CD4-positive, alpha-beta memory T cell (primary cell): ENCODE measurements at regions not wholly inside any gene's neighbourhood (a gene's known extent, or its start where the extent isn't known, plus 50 kb on each side); places are given as distances from the start of the nearest gene placed in this dataset.

ENCODE experiments used
- CTCF ChIA-PET: fragments of 350-600 bp; sonication (Branson Sonifier 250); formaldehyde crosslinking; loops from one replicate; lab custom pipeline; 2021; ENCODE audit warnings: inconsistent platforms; ENCODE audit not compliant: partially characterized antibody; lab: Charles Lee
- POLR2A ChIA-PET: fragments of 350-600 bp; sonication (Branson Sonifier 250); formaldehyde crosslinking; loops from one replicate; lab custom pipeline; 2021; ENCODE audit not compliant: partially characterized antibody; lab: Charles Lee
- DNase-seq, 5 donors: peaks; one replicate each; pipeline versions ENCODE4 v3.0.0 to v3.0.0-alpha.2; 2020 to 2022; ENCODE audit warnings: mixed read lengths in 1 of 5
- H3K27ac ChIP-seq: one replicate; pipeline ENCODE4 v1.7.0; 2013; ENCODE audit warnings: low read depth, low read length
- H3K27me3 ChIP-seq: 2 replicates; pipeline ENCODE4 v1.7.0; 2013; ENCODE audit warnings: mild to moderate bottlenecking, low read length, moderate library complexity; ENCODE audit not compliant: insufficient read depth
- H3K36me3 ChIP-seq: 2 replicates; pipeline ENCODE4 v1.7.0; 2013; ENCODE audit warnings: mild to moderate bottlenecking, low read length, moderate library complexity; ENCODE audit not compliant: insufficient read depth
- H3K4me1 ChIP-seq: 2 replicates; pipeline ENCODE4 v1.7.0; 2013; ENCODE audit warnings: mild to moderate bottlenecking, low read length, moderate library complexity; ENCODE audit not compliant: insufficient read depth
- H3K4me3 ChIP-seq, 2 donors: one replicate each; pipeline ENCODE4 v1.7.0; 2013; ENCODE audit warnings: low read length in 2 of 2, mild to moderate bottlenecking in 1 of 2
- H3K9me3 ChIP-seq, 2 donors: one replicate each; pipeline ENCODE4 v1.7.0; 2013; ENCODE audit warnings: low read length in 2 of 2, control low read depth in 1 of 2; ENCODE audit not compliant: control insufficient read depth in 1 of 2
- H3K27ac Mint-ChIP-seq, 7 donors: one replicate each; pipeline ENCODE4 v1.8.0; 2020 to 2021; ENCODE audit warnings: mixed read lengths in 7 of 7, mild to moderate bottlenecking in 6 of 7, inconsistent platforms in 3 of 7, moderate library complexity in 3 of 7
- H3K27me3 Mint-ChIP-seq, 2 donors: one replicate each; pipeline ENCODE4 v1.8.0; 2020 to 2021; ENCODE audit warnings: mixed read lengths in 2 of 2
- H3K36me3 Mint-ChIP-seq, 2 donors: one replicate each; pipeline ENCODE4 v1.8.0; 2020 to 2021; ENCODE audit warnings: mixed read lengths in 2 of 2, inconsistent platforms in 1 of 2, mild to moderate bottlenecking in 1 of 2
- H3K4me1 Mint-ChIP-seq, 4 donors: one replicate each; pipeline ENCODE4 v1.8.0; 2020 to 2021; ENCODE audit warnings: mixed read lengths in 4 of 4, mild to moderate bottlenecking in 1 of 4
- H3K4me3 Mint-ChIP-seq, 8 donors: one replicate each; pipeline ENCODE4 v1.8.0; 2020 to 2021; ENCODE audit warnings: mixed read lengths in 8 of 8, mild to moderate bottlenecking in 7 of 8, moderate library complexity in 6 of 8, inconsistent platforms in 3 of 8
- H3K9me3 Mint-ChIP-seq, 8 donors: one replicate each; pipeline ENCODE4 v1.8.0; 2020 to 2021; ENCODE audit warnings: mixed read lengths in 8 of 8, mild to moderate bottlenecking in 5 of 8, inconsistent platforms in 3 of 8, moderate library complexity in 1 of 8
- intact Hi-C: fragments of 100-400 bp; cut with micrococcal nuclease; formaldehyde crosslinking; loops from one replicate; pipeline ENCODE4 v1.15.1; 2023

DNA sequence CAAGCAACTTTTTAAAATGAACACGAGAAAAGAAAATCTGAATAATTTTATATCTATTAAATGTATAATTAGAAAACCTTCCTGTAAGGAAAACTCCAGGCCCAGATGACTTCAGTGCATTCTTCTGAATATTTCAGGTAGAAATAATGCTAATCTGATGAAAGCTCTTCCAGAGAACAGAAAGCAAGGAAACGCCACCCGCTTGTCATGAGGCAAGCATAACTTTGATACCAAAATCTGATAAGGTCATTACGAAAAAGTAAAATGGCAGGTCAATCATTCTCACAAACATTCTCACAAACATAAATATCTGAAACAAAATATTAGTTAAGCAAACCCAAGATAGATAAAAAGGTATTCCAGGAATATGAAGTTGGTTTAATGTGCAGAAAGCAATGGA is 60.6 kb upstream of the PCSK6 start:
- Mint-ChIP-seq H3K27ac (no peak overlapping the region), H3K36me3 (no peaks in the 10 kb centered on the region)
- POLR2A ChIA-PET: no interaction called here

GRCh38 chr15:101549647-101550046 is 60.1 kb upstream of the PCSK6 start:
- Histone ChIP-seq H3K27me3 (no peaks in the 10 kb centered on the region), H3K4me1 (no peaks in the 10 kb centered on the region), H3K27ac (no peak overlapping the region), H3K9me3 (no peaks in the 10 kb centered on the region), H3K4me3 (no peak overlapping the region), H3K36me3 (no peaks in the 10 kb centered on the region)
- CTCF ChIA-PET: no interaction called here
- no peak overlapping the region for H3K27ac Mint-ChIP-seq
- no peak for DNase-seq
- POLR2A ChIA-PET: no interaction called here
- intact Hi-C loops: no loop called here
- no peaks in the 10 kb centered on the region for H3K36me3 Mint-ChIP-seq
- no peak overlapping the region for H3K4me3 Mint-ChIP-seq
- peaks cover 0 to 9% (median 0%) of the 10 kb centered on the region in 8 donors for H3K9me3 Mint-ChIP-seq
- H3K27me3 Mint-ChIP-seq: peaks cover 14 to 36% of the 10 kb centered on the region in 2 donors
- H3K4me1 Mint-ChIP-seq: peaks cover 0 to 1% (median 0%) of the 10 kb centered on the region in 4 donors

More for the DNA sequence above, 60.6 kb upstream of the PCSK6 start:
- H3K4me1 Mint-ChIP-seq: peaks cover 0 to 1% (median 0%) of the 10 kb centered on the region in 4 donors
- H3K4me3 ChIP-seq: no peak overlapping the region
- H3K4me3 Mint-ChIP-seq: no peak overlapping the region
- CTCF ChIA-PET: no interaction called here
- intact Hi-C loops: no loop called here
- DNase-seq: no peak
- no peaks in the 10 kb centered on the region for H3K27me3 ChIP-seq
- H3K4me1 ChIP-seq: no peaks in the 10 kb centered on the region
- peaks cover 0 to 9% (median 0%) of the 10 kb centered on the region in 8 donors for H3K9me3 Mint-ChIP-seq
- no peak overlapping the region for H3K27ac ChIP-seq
- H3K27me3 Mint-ChIP-seq: peaks cover 14 to 35% of the 10 kb centered on the region in 2 donors
- H3K9me3 ChIP-seq: no peaks in the 10 kb centered on the region
- no peaks in the 10 kb centered on the region for H3K36me3 ChIP-seq

DNA sequence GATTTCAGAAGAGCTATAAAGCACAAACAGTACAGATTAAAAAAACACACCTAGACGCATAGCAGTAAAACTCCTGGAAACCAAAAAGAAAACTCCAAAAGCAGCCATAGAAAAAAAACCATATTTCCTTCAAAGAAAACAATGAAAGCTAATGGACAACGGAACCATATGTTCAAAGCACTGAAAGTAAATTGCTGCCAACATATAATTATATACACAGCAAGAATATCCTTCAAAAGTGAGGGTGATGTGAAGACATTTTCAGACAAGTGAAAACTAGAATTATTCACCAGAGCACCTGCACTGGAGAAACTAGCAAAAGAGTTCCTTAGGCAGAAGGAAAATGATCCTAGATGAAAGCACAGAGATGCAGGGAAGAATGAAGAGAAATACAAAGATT is 58.2 kb upstream of the PCSK6 start:
- no peaks in the 10 kb centered on the region for H3K36me3 Mint-ChIP-seq
- H3K9me3 Mint-ChIP-seq: peaks cover 0 to 9% (median 0%) of the 10 kb centered on the region in 8 donors
- H3K4me1 ChIP-seq: no peaks in the 10 kb centered on the region
- DNase-seq: no peak
- intact Hi-C loops: no loop called here
- H3K27ac ChIP-seq: no peak overlapping the region
- H3K27me3 ChIP-seq: no peaks in the 10 kb centered on the region
- ChIA-PET POLR2A (no interaction called here), CTCF (no interaction called here)
- H3K27me3 Mint-ChIP-seq: peaks cover 12 to 38% of the 10 kb centered on the region in 2 donors
- H3K27ac Mint-ChIP-seq: no peak overlapping the region
- H3K4me3 Mint-ChIP-seq: no peak overlapping the region
- H3K36me3 ChIP-seq: no peaks in the 10 kb centered on the region
- H3K9me3 ChIP-seq: no peaks in the 10 kb centered on the region
- H3K4me1 Mint-ChIP-seq: peaks cover 0 to 1% (median 0%) of the 10 kb centered on the region in 4 donors
- no peak overlapping the region for H3K4me3 ChIP-seq

GRCh38 chr15:101545548-101546505 is 56.3 kb upstream of the PCSK6 start:
- H3K27ac ChIP-seq: no peak overlapping the region
- H3K9me3 Mint-ChIP-seq: peaks cover 0 to 9% (median 0%) of the 10 kb centered on the region in 8 donors
- CTCF ChIA-PET: no interaction called here
- H3K4me1 Mint-ChIP-seq: peaks cover 0 to 1% (median 0%) of the 10 kb centered on the region in 4 donors
- no peak overlapping the region for H3K27ac Mint-ChIP-seq
- no peaks in the 10 kb centered on the region for H3K36me3 ChIP-seq
- no peaks in the 10 kb centered on the region for H3K4me1 ChIP-seq
- no peaks in the 10 kb centered on the region for H3K36me3 Mint-ChIP-seq
- no peak overlapping the region for H3K4me3 ChIP-seq
- intact Hi-C loops: no loop called here
- H3K4me3 Mint-ChIP-seq: no peak overlapping the region
- DNase-seq: no peak
- no peaks in the 10 kb centered on the region for H3K27me3 ChIP-seq
- no peaks in the 10 kb centered on the region for H3K9me3 ChIP-seq
- POLR2A ChIA-PET: no interaction called here
- H3K27me3 Mint-ChIP-seq: peaks cover 12 to 33% of the 10 kb centered on the region in 2 donors

GRCh38 chr15:101544613-101544945 is 55.1 kb upstream of the PCSK6 start:
- intact Hi-C loops: no loop called here
- peaks cover 12 to 33% of the 10 kb centered on the region in 2 donors for H3K27me3 Mint-ChIP-seq

GRCh38 chr15:101543926-101544612 is 54.6 kb upstream of the PCSK6 start:
- Histone ChIP-seq H3K4me3 (no peak overlapping the region), H3K27me3 (no peaks in the 10 kb centered on the region), H3K9me3 (no peaks in the 10 kb centered on the region), H3K36me3 (no peaks in the 10 kb centered on the region), H3K27ac (no peak overlapping the region), H3K4me1 (no peaks in the 10 kb centered on the region)
- no peak overlapping the region for H3K4me3 Mint-ChIP-seq
- CTCF ChIA-PET: no interaction called here
- no peak overlapping the region for H3K27ac Mint-ChIP-seq
- peak in 1 of 5 donors; percentile 31 for DNase-seq
- intact Hi-C loops: no loop called here
- peaks cover 12 to 28% of the 10 kb centered on the region in 2 donors for H3K27me3 Mint-ChIP-seq
- POLR2A ChIA-PET: no interaction called here
- H3K4me1 Mint-ChIP-seq: peaks cover 0 to 1% (median 0%) of the 10 kb centered on the region in 4 donors
- H3K36me3 Mint-ChIP-seq: no peaks in the 10 kb centered on the region
- peaks cover 0 to 12% (median 0%) of the 10 kb centered on the region in 8 donors for H3K9me3 Mint-ChIP-seq

More at GRCh38 chr15:101544613-101544945, 55.1 kb upstream of the PCSK6 start:
- no peaks in the 10 kb centered on the region for H3K4me1 ChIP-seq
- Mint-ChIP-seq H3K4me3 (no peak overlapping the region), H3K36me3 (no peaks in the 10 kb centered on the region), H3K4me1 (peaks cover 0 to 1% (median 0%) of the 10 kb centered on the region in 4 donors), H3K9me3 (peaks cover 0 to 9% (median 0%) of the 10 kb centered on the region in 8 donors), H3K27ac (no peak overlapping the region)
- no peak overlapping the region for H3K4me3 ChIP-seq
- H3K27ac ChIP-seq: no peak overlapping the region
- CTCF ChIA-PET: no interaction called here
- H3K9me3 ChIP-seq: no peaks in the 10 kb centered on the region
- H3K27me3 ChIP-seq: no peaks in the 10 kb centered on the region
- DNase-seq: no peak
- POLR2A ChIA-PET: no interaction called here
- H3K36me3 ChIP-seq: no peaks in the 10 kb centered on the region

DNA sequence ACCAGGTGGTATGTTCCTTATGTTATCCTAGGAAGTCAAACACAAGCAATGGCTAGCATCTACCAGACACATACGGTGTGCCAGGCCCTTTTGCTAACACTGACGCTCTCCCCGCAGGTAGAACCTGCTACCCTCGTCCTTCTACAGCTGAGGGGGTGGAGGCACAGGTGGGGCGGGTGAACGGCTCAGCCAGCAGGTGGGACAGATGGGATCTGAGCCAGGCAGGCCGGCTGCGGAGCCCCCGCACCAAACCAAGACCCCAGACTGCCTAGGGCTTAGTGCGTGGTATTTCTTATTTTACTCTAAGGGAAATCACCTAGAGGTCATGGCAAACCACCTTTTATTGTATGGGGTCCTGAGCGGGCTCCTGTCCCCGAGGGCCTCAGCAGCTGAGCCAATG is 53.9 kb upstream of the PCSK6 start:
- Histone ChIP-seq H3K27me3 (no peaks in the 10 kb centered on the region), H3K36me3 (no peaks in the 10 kb centered on the region), H3K27ac (no peak overlapping the region), H3K4me1 (no peaks in the 10 kb centered on the region), H3K4me3 (no peak overlapping the region), H3K9me3 (no peaks in the 10 kb centered on the region)
- intact Hi-C loops: no loop called here
- no peak for DNase-seq
- peaks cover 12 to 26% of the 10 kb centered on the region in 2 donors for H3K27me3 Mint-ChIP-seq
- peaks cover 0 to 15% (median 0%) of the 10 kb centered on the region in 8 donors for H3K9me3 Mint-ChIP-seq
- no peak overlapping the region for H3K4me3 Mint-ChIP-seq
- no peak overlapping the region for H3K27ac Mint-ChIP-seq
- peaks cover 0 to 1% (median 0%) of the 10 kb centered on the region in 4 donors for H3K4me1 Mint-ChIP-seq
- POLR2A ChIA-PET: no interaction called here
- H3K36me3 Mint-ChIP-seq: no peaks in the 10 kb centered on the region
- CTCF ChIA-PET: no interaction called here
